COR-L47 (cell line): ENCODE measurements at regions not wholly inside any gene's neighbourhood (a gene's known extent, or its start where the extent isn't known, plus 50 kb on each side); places are given as distances from the start of the nearest gene placed in this dataset.
"Not testable (repeated sequence)": the region's sequence is repeated elsewhere in the genome, so short reads cannot be mapped to it uniquely, and the experiment has no call there.

ENCODE experiments used
- DNase-seq: peaks from one replicate; lab custom pipeline; 2025; lab: John Stamatoyannopoulos, UW

- DNase-seq = no peak
These were observed 190.5 kb upstream of the SOX21 start for GRCh38 chr13:94902722-94903407.

GRCh38 chr13:94901070-94901469 is 188.7 kb upstream of the SOX21 start:
- no peak for DNase-seq

GRCh38 chr13:94896719-94897317 is 184.5 kb upstream of the SOX21 start:
- no peak for DNase-seq

- DNase-seq = no peak
These were observed 183.9 kb upstream of the SOX21 start for GRCh38 chr13:94896238-94896637.

GRCh38 chr13:94886191-94886590 is 173.8 kb upstream of the SOX21 start:
- no peak for DNase-seq

GRCh38 chr13:94880463-94880862 is 168.1 kb upstream of the SOX21 start:
- no peak for DNase-seq

GRCh38 chr13:94878602-94879165 is 166.3 kb upstream of the SOX21 start:
- no peak for DNase-seq

- no peak for DNase-seq
These were observed 152.1 kb upstream of the SOX21 start for GRCh38 chr13:94864474-94864873.

GRCh38 chr13:94860981-94861407 is 148.6 kb upstream of the SOX21 start:
- no peak for DNase-seq

- no peak for DNase-seq
These were observed 147.5 kb upstream of the SOX21 start for GRCh38 chr13:94859811-94860210.

- DNase-seq = no peak
These were observed 146.9 kb upstream of the SOX21 start for GRCh38 chr13:94859278-94859691.

- DNase-seq = no peak
These were observed 146.5 kb upstream of the SOX21 start for GRCh38 chr13:94858856-94859255.

GRCh38 chr13:94854688-94855087 is 142.3 kb upstream of the SOX21 start:
- no peak for DNase-seq

GRCh38 chr13:94851576-94851975 is 139.2 kb upstream of the SOX21 start:
- no peak for DNase-seq

GRCh38 chr13:94849254-94849653 is 136.9 kb upstream of the SOX21 start:
- DNase-seq = no peak

- no peak for DNase-seq
These were observed 130.6 kb upstream of the SOX21 start for GRCh38 chr13:94842901-94843300.

- not testable (repeated sequence) for DNase-seq
These were observed 124.7 kb upstream of the SOX21 start for GRCh38 chr13:94837056-94837455.

- no peak for DNase-seq
These were observed 117.6 kb upstream of the SOX21 start for GRCh38 chr13:94829837-94830365.

- DNase-seq = no peak
These were observed 117.0 kb upstream of the SOX21 start for GRCh38 chr13:94829185-94829836.

- peak; percentile 81 for DNase-seq
These were observed 115.2 kb upstream of the SOX21 start for GRCh38 chr13:94827566-94827965.

- peak; percentile 73 for DNase-seq
These were observed 113.2 kb upstream of the SOX21 start for GRCh38 chr13:94825507-94825906.

- DNase-seq = no peak
These were observed 112.3 kb upstream of the SOX21 start for GRCh38 chr13:94824601-94825000.

GRCh38 chr13:94822356-94822755 is 110.0 kb upstream of the SOX21 start:
- DNase-seq = no peak
